CD4-positive, alpha-beta T cell (primary cell): ENCODE measurements at regions not wholly inside any gene's neighbourhood (a gene's known extent, or its start where the extent isn't known, plus 50 kb on each side); places are given as distances from the start of the nearest gene placed in this dataset.

Experiments used
- ATAC-seq: fragments of 200-7000 bp; cut with Tn5 transposase; one replicate; pipeline ENCODE4 v1.10.0; 2022; ENCODE audit warnings: mild to moderate bottlenecking; ENCODE audit not compliant: poor library complexity
- CTCF ChIA-PET: fragments of 350-600 bp; sonication (Branson Sonifier 250); formaldehyde crosslinking; loops from one replicate; lab custom pipeline; 2021; ENCODE audit warnings: antibody characterized with exemption, inconsistent platforms; lab: Charles Lee
- POLR2A ChIA-PET: fragments of 350-600 bp; sonication (Branson Sonifier 250); formaldehyde crosslinking; loops from one replicate; lab custom pipeline; 2021; ENCODE audit warnings: antibody characterized with exemption, inconsistent platforms; lab: Charles Lee
- DNase-seq, 14 experiments: peaks; one replicate each; pipeline ENCODE4 v3.0.0-alpha.2; 2013 to 2020; ENCODE audit warnings: mixed read lengths in 2 of 14
- H3K27ac ChIP-seq, 2 donors: one replicate each; pipeline versions ENCODE4 v1.5.1 to v1.7.0; 2013; ENCODE audit warnings: low read length in 2 of 2, low read depth in 1 of 2, mild to moderate bottlenecking in 1 of 2
- H3K27me3 ChIP-seq, 2 experiments: 1 replicate in 1 of 2; 2 replicates in 1 of 2; pipeline versions ENCODE4 v1.6.1 to v1.7.0; 2013; ENCODE audit warnings: low read length in 2 of 2, control low read depth in 1 of 2, mild to moderate bottlenecking in 1 of 2, moderate library complexity in 1 of 2; ENCODE audit not compliant: insufficient read depth in 2 of 2, control insufficient read depth in 1 of 2
- H3K36me3 ChIP-seq: one replicate; pipeline ENCODE4 v1.6.1; 2013; ENCODE audit warnings: low read length, control low read depth; ENCODE audit not compliant: insufficient read depth
- H3K4me1 ChIP-seq: one replicate; pipeline ENCODE4 v1.6.1; 2013; ENCODE audit warnings: low read length, control low read depth; ENCODE audit not compliant: insufficient read depth
- H3K4me3 ChIP-seq: one replicate; pipeline ENCODE4 v1.5.1; 2013; ENCODE audit warnings: mild to moderate bottlenecking, low read length, moderate library complexity
- H3K9me3 ChIP-seq, 2 experiments: 1 replicate in 1 of 2; 2 replicates in 1 of 2; pipeline versions ENCODE4 v1.6.1 to v1.7.0; 2013; ENCODE audit warnings: low read length in 2 of 2, mild to moderate bottlenecking in 2 of 2, control low read depth in 1 of 2, moderate library complexity in 1 of 2; ENCODE audit not compliant: control insufficient read depth in 1 of 2, insufficient read depth in 1 of 2
- H3K27ac Mint-ChIP-seq: one replicate; pipeline ENCODE4 v1.8.0; 2020; ENCODE audit warnings: mixed read lengths
- H3K27me3 Mint-ChIP-seq: one replicate; pipeline ENCODE4 v1.8.0; 2021; ENCODE audit warnings: mixed read lengths
- H3K36me3 Mint-ChIP-seq: one replicate; pipeline ENCODE4 v1.8.0; 2021; ENCODE audit warnings: low read depth, mixed read lengths
- H3K4me1 Mint-ChIP-seq: one replicate; pipeline ENCODE4 v1.8.0; 2021; ENCODE audit warnings: low read depth, mixed read lengths
- H3K4me3 Mint-ChIP-seq: one replicate; pipeline ENCODE4 v1.8.0; 2020; ENCODE audit warnings: mild to moderate bottlenecking, mixed read lengths
- H3K9me3 Mint-ChIP-seq: one replicate; pipeline ENCODE4 v1.8.0; 2020; ENCODE audit warnings: mixed read lengths
- CTCF ChIP-seq: fragments of 200-600 bp; IDR thresholded peaks from one replicate; pipeline ENCODE4 v1.8.0; 2022; ENCODE audit warnings: antibody characterized with exemption, mild to moderate bottlenecking
- intact Hi-C, 2 experiments: fragments of 100-400 bp; cut with DNase I in 1 of 2; cut with micrococcal nuclease in 1 of 2; formaldehyde crosslinking; loops; one replicate each; pipeline versions ENCODE4 v1.15.1 to v1.9.0; 2023 to 2025; cut with DNase I, micrococcal nuclease

GRCh38 chr11:115627071-115627470 lies 122.9 kb upstream of the CADM1 start:
- Histone ChIP-seq H3K27ac (no peak overlapping the region), H3K27me3 (no peaks in the 10 kb centered on the region), H3K4me1 (no peaks in the 10 kb centered on the region), H3K9me3 (peaks cover 0 to 4% of the 10 kb centered on the region in 2 experiments), H3K36me3 (no peaks in the 10 kb centered on the region), H3K4me3 (no peak overlapping the region)
- H3K27ac Mint-ChIP-seq, result no peak overlapping the region
- no peak overlapping the region for H3K4me3 Mint-ChIP-seq
- ChIA-PET POLR2A (no interaction called here), CTCF (no interaction called here)
- ATAC-seq (no peak), DNase-seq (no peak)
- TF ChIP-seq CTCF, result no peak
- H3K4me1 Mint-ChIP-seq, result no peaks in the 10 kb centered on the region
- no peaks in the 10 kb centered on the region for H3K36me3 Mint-ChIP-seq
- intact Hi-C loops, result no loop called here
- peaks cover 15% of the 10 kb centered on the region for H3K27me3 Mint-ChIP-seq
- no peaks in the 10 kb centered on the region for H3K9me3 Mint-ChIP-seq

DNA sequence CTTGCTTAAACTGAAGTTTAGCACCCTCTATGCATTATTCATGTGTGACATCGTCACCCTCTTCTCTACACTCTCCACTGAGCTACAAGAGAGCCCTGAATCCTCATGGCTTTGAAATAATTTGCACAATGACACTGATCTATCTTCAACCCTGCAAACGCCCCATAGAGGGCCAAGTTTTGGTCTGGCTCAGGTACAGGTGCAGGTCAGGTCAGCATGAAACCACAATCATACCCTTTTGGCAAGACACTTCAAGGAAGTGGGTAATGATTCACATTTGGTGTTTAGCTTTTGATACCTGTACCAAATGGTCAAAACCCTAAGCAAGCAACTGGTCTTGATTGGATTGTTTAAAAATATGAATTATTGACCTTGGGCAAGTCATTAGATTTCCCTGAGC lies 122.2 kb upstream of the CADM1 start:
- no peak for TF ChIP-seq CTCF
- Histone ChIP-seq H3K9me3 (peaks cover 0 to 4% of the 10 kb centered on the region in 2 experiments), H3K27ac (no peak overlapping the region), H3K4me1 (no peaks in the 10 kb centered on the region), H3K27me3 (no peaks in the 10 kb centered on the region), H3K36me3 (no peaks in the 10 kb centered on the region), H3K4me3 (no peak overlapping the region)
- Mint-ChIP-seq H3K27me3 (peaks cover 15% of the 10 kb centered on the region), H3K27ac (no peak overlapping the region), H3K4me1 (no peaks in the 10 kb centered on the region), H3K4me3 (no peak overlapping the region), H3K36me3 (no peaks in the 10 kb centered on the region), H3K9me3 (no peaks in the 10 kb centered on the region)
- intact Hi-C loops, result no loop called here
- POLR2A ChIA-PET, result no interaction called here
- no peak for DNase-seq
- ATAC-seq, result no peak
- CTCF ChIA-PET, result no interaction called here

DNA sequence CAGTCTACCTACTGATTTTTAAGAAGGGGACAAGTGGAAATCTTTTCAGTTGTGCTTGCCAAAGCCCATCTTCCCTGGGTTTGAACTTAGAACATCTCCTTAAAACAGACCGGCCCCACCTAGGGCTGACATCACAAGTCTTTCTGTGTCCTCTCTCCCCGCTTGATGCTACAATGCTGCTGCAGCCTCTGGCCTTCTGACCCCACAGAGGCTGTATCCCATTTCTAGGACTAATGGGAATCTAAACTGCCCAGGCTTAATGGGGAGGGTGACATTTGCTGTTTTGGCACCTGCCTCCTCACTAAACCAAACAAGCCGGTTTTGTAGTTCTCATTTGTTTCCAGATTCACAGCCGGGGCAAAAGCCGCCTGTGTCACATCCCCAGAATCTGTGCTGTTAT lies 121.3 kb upstream of the CADM1 start:
- H3K9me3 Mint-ChIP-seq, result no peaks in the 10 kb centered on the region
- no peak for TF ChIP-seq CTCF
- DNase-seq, result no peak
- peaks cover 14% of the 10 kb centered on the region for H3K27me3 Mint-ChIP-seq
- no peaks in the 10 kb centered on the region for H3K4me1 ChIP-seq
- H3K9me3 ChIP-seq, result peaks cover 0 to 4% of the 10 kb centered on the region in 2 experiments
- H3K36me3 Mint-ChIP-seq, result no peaks in the 10 kb centered on the region
- H3K27ac ChIP-seq, result no peak overlapping the region
- CTCF ChIA-PET, result no interaction called here
- intact Hi-C loops, result no loop called here
- H3K4me1 Mint-ChIP-seq, result no peaks in the 10 kb centered on the region
- no peak overlapping the region for H3K4me3 ChIP-seq
- H3K27me3 ChIP-seq, result no peaks in the 10 kb centered on the region
- POLR2A ChIA-PET, result no interaction called here
- H3K4me3 Mint-ChIP-seq, result no peak overlapping the region
- H3K27ac Mint-ChIP-seq, result no peak overlapping the region
- no peaks in the 10 kb centered on the region for H3K36me3 ChIP-seq
- no peak for ATAC-seq
